ENCODE measurements at regions not wholly inside any gene's neighbourhood (a gene's known extent, or its start where the extent isn't known, plus 50 kb on each side); places are given as distances from the start of the nearest gene placed in this dataset.

DNA sequence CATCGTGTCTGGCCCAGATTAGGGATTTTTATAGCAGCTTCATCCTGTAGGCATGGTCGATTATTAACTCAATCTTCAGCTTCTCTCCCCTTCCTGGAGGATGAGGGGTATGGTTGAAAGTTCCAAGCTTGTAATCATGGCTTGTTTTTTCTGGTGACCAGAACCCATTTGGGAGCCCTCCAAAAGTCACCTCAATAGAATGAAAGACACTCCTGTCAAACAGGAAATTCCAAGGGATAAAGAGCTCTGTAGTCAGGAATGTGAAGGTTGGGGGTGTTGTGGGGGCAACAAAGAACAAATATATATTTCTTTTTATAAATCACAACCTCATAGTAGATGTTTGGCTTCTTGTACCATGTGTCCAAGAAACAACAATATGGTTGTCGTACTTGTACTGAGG lies 212.7 kb upstream of the ESRRG start:
- TF ChIP-seq, protein P1, sequence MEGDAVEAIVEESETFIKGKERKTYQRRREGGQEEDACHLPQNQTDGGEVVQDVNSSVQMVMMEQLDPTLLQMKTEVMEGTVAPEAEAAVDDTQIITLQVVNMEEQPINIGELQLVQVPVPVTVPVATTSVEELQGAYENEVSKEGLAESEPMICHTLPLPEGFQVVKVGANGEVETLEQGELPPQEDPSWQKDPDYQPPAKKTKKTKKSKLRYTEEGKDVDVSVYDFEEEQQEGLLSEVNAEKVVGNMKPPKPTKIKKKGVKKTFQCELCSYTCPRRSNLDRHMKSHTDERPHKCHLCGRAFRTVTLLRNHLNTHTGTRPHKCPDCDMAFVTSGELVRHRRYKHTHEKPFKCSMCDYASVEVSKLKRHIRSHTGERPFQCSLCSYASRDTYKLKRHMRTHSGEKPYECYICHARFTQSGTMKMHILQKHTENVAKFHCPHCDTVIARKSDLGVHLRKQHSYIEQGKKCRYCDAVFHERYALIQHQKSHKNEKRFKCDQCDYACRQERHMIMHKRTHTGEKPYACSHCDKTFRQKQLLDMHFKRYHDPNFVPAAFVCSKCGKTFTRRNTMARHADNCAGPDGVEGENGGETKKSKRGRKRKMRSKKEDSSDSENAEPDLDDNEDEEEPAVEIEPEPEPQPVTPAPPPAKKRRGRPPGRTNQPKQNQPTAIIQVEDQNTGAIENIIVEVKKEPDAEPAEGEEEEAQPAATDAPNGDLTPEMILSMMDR (conservative IDR thresholded peaks at IDR 0.05; ENCODE audit: low read length) = no peak
- TF ChIP-seq EZH2phosphoT487 (IDR thresholded peaks at IDR 0.05; ENCODE audit: borderline replicate concordance, low read depth, low read length) = no peak

All from OCI-LY7 (cell line).